ENCODE measurements at regions not wholly inside any gene's neighbourhood (a gene's known extent, or its start where the extent isn't known, plus 50 kb on each side); places are given as distances from the start of the nearest gene placed in this dataset.
A peak's percentile ranks its signal among the peaks of the same experiment; 100 is the strongest.

DNA sequence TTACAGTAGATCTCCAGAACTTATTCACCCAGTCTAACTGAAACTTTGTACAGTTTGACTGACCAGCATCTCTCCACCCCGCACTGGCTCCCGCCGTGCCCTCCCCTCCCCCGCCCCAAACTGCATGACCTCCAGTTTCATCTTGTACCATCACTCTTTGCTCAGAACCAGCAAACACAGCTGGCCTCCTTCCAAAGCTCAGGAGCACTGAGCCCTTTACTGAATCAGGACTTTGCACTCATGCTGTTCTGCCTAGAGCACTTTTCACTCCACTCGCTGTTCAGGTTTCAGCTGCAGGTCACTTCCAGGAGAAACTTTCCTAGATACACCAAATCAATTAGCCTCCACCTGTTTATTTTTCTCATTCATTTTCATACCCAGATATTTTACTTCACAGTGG lies 455.3 kb upstream of the PDE3A start:
- TF ChIP-seq, protein P1, sequence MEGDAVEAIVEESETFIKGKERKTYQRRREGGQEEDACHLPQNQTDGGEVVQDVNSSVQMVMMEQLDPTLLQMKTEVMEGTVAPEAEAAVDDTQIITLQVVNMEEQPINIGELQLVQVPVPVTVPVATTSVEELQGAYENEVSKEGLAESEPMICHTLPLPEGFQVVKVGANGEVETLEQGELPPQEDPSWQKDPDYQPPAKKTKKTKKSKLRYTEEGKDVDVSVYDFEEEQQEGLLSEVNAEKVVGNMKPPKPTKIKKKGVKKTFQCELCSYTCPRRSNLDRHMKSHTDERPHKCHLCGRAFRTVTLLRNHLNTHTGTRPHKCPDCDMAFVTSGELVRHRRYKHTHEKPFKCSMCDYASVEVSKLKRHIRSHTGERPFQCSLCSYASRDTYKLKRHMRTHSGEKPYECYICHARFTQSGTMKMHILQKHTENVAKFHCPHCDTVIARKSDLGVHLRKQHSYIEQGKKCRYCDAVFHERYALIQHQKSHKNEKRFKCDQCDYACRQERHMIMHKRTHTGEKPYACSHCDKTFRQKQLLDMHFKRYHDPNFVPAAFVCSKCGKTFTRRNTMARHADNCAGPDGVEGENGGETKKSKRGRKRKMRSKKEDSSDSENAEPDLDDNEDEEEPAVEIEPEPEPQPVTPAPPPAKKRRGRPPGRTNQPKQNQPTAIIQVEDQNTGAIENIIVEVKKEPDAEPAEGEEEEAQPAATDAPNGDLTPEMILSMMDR (IDR thresholded peaks at IDR 0.05; ENCODE audit: low read depth, low read length, missing input control): no peak
- TF ChIP-seq, protein P2, sequence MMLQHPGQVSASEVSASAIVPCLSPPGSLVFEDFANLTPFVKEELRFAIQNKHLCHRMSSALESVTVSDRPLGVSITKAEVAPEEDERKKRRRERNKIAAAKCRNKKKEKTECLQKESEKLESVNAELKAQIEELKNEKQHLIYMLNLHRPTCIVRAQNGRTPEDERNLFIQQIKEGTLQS (IDR thresholded peaks at IDR 0.05): no peak
- TF ChIP-seq, protein P3, sequence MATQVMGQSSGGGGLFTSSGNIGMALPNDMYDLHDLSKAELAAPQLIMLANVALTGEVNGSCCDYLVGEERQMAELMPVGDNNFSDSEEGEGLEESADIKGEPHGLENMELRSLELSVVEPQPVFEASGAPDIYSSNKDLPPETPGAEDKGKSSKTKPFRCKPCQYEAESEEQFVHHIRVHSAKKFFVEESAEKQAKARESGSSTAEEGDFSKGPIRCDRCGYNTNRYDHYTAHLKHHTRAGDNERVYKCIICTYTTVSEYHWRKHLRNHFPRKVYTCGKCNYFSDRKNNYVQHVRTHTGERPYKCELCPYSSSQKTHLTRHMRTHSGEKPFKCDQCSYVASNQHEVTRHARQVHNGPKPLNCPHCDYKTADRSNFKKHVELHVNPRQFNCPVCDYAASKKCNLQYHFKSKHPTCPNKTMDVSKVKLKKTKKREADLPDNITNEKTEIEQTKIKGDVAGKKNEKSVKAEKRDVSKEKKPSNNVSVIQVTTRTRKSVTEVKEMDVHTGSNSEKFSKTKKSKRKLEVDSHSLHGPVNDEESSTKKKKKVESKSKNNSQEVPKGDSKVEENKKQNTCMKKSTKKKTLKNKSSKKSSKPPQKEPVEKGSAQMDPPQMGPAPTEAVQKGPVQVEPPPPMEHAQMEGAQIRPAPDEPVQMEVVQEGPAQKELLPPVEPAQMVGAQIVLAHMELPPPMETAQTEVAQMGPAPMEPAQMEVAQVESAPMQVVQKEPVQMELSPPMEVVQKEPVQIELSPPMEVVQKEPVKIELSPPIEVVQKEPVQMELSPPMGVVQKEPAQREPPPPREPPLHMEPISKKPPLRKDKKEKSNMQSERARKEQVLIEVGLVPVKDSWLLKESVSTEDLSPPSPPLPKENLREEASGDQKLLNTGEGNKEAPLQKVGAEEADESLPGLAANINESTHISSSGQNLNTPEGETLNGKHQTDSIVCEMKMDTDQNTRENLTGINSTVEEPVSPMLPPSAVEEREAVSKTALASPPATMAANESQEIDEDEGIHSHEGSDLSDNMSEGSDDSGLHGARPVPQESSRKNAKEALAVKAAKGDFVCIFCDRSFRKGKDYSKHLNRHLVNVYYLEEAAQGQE (IDR thresholded peaks at IDR 0.05): peak; percentile 29
- TF ChIP-seq YY1 (IDR thresholded peaks at IDR 0.05) (peak; percentile 66), SP1 (IDR thresholded peaks at IDR 0.05) (peak; percentile 63), GABPA (IDR thresholded peaks at IDR 0.05 in 1 of 2, conservative IDR thresholded peaks at IDR 0.05 in 1 of 2) (no peak), HNF4A (conservative IDR thresholded peaks at IDR 0.05) (peak; percentile 89 to 93)
